ENCODE measurements at regions not wholly inside any gene's neighbourhood (a gene's known extent, or its start where the extent isn't known, plus 50 kb on each side); places are given as distances from the start of the nearest gene placed in this dataset.

DNA sequence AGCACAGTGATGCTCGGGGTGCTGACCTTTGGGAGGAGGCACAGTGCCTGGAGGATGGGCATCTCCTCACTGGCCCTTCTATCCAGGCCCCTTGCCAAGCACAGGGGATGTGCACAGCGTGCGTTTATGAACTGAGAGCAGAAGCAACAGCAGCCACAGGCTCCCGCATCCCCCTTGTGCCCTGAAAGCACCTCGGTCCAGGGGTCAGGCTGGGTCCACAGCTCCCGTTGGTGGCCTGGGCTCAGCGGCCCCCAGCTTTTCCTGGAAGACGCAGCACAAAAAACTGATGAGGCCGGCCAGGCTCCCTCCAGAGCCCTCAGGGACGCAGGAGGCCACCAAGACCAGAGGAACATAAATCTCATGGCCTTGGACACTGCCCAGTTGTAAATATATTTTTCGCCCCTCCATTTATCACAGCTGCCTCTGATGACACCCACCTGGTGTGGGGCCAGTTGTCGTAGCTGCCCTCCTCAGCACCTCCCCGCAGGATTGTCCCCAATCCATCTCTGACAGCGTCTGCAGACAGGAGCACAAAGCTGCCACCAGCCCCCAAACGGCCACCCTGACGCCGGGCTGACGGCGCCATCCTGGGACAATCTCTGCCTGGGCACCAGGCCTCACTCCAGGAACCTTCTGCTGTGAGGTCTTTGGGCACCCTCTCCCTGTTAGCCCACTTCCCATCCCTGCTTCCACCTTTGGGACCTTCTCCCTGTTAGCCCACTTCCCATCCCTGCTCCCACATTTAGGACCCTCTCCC is 203.1 kb downstream of the BRD1 start:
- TF ChIP-seq, protein P1, sequence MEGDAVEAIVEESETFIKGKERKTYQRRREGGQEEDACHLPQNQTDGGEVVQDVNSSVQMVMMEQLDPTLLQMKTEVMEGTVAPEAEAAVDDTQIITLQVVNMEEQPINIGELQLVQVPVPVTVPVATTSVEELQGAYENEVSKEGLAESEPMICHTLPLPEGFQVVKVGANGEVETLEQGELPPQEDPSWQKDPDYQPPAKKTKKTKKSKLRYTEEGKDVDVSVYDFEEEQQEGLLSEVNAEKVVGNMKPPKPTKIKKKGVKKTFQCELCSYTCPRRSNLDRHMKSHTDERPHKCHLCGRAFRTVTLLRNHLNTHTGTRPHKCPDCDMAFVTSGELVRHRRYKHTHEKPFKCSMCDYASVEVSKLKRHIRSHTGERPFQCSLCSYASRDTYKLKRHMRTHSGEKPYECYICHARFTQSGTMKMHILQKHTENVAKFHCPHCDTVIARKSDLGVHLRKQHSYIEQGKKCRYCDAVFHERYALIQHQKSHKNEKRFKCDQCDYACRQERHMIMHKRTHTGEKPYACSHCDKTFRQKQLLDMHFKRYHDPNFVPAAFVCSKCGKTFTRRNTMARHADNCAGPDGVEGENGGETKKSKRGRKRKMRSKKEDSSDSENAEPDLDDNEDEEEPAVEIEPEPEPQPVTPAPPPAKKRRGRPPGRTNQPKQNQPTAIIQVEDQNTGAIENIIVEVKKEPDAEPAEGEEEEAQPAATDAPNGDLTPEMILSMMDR (IDR thresholded peaks at IDR 0.05; ENCODE audit: low read depth, low read length), result no peak
- TF ChIP-seq POLR2A (IDR thresholded peaks at IDR 0.05; ENCODE audit: extremely low read depth, insufficient read length) (no peak), MYC (IDR thresholded peaks at IDR 0.05; ENCODE audit: low read depth, low read length) (no peak)
- TF ChIP-seq, protein P2, sequence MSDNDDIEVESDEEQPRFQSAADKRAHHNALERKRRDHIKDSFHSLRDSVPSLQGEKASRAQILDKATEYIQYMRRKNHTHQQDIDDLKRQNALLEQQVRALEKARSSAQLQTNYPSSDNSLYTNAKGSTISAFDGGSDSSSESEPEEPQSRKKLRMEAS (IDR thresholded peaks at IDR 0.05; ENCODE audit: low read depth, low read length), result no peak

Measured in NB4 (cell line).